ENCODE measurements at regions not wholly inside any gene's neighbourhood (a gene's known extent, or its start where the extent isn't known, plus 50 kb on each side); places are given as distances from the start of the nearest gene placed in this dataset.
"Not testable (repeated sequence)": the region's sequence is repeated elsewhere in the genome, so short reads cannot be mapped to it uniquely, and the experiment has no call there.

DNA sequence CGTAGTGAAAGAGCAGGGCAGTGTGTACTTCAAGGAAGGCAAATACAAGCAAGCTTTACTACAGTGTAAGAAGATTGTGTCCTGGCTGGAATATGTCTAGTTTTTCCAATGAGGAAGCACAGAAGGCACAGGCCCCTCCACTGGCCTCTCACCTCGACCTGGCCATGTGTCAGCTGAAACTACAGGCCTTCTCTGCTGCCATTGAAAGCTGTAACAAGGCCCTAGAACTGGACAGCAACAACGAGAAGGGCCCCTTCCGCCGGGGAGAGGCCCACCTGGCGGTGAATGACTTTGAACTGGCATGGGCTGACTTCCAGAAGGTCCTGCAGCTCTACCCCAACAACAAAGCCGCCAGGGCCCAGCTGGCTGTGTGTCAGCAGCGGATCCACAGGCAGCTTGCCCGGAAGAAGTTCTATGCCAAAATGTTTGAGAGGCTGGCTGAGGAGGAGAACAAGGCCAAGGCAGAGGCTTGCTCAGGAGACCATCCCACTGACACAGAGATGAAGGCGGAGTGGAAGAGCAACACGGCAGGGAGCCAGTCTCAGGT, 202.2 kb downstream of the SPATA31A6 start:
- H3K27me3 ChIP-seq (ENCODE audit: insufficient read depth, insufficient read length); DNase-seq (ENCODE audit: low read depth, low spot score); H3K9ac ChIP-seq (ENCODE audit: insufficient read length, low read depth); H3K9me3 ChIP-seq (ENCODE audit: insufficient read depth, low read length); H3K4me3 ChIP-seq (ENCODE audit: insufficient read length, low read depth); H3K36me3 ChIP-seq (ENCODE audit: insufficient read depth, insufficient read length, low read length); H3K4me1 ChIP-seq (ENCODE audit: insufficient read depth, insufficient read length): not testable (repeated sequence)

DNA sequence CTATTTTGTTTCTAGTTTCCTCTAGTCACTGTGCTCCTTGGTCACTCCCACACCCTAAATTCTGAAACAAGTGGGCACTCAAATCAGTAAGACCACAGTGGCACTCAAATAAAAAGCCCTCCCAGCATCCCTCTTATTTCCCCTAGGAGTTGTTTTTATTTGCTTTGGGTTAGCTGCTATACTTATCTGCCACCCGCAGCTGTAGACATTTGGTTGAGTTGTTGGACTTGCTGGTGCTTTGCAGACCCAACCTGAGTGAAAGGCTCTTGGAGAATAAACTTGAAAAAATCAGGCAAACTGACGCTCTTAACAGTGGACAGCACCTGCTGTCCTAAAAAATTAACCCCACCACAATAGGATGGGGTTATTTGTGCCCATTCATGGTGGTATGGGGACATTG, 203.0 kb downstream of the SPATA31A6 start:
- no peak overlapping the region for H3K4me3 ChIP-seq (ENCODE audit: insufficient read length, low read depth)
- H3K4me1 ChIP-seq (ENCODE audit: insufficient read depth, insufficient read length): no peaks in the 10 kb centered on the region
- no peak for DNase-seq (ENCODE audit: low read depth, low spot score)
- no peak overlapping the region for H3K9ac ChIP-seq (ENCODE audit: insufficient read length, low read depth)
- no peaks in the 10 kb centered on the region for H3K27me3 ChIP-seq (ENCODE audit: insufficient read depth, insufficient read length)
- TF ChIP-seq ZNF274 (IDR thresholded peaks at IDR 0.05; ENCODE audit: low read depth, low read length) (no peak), YY1 (IDR thresholded peaks at IDR 0.05; ENCODE audit: insufficient read depth, insufficient read length) (no peak), SUZ12 (IDR thresholded peaks at IDR 0.05; ENCODE audit: extremely low read depth, insufficient read depth, insufficient read length) (no peak)
- no peaks in the 10 kb centered on the region for H3K36me3 ChIP-seq (ENCODE audit: insufficient read depth, insufficient read length, low read length)
- H3K9me3 ChIP-seq (ENCODE audit: insufficient read depth, low read length): 0 out of 2 replicates have a peak, but pooled peaks cover under 1% of the 10 kb centered on the region

DNA sequence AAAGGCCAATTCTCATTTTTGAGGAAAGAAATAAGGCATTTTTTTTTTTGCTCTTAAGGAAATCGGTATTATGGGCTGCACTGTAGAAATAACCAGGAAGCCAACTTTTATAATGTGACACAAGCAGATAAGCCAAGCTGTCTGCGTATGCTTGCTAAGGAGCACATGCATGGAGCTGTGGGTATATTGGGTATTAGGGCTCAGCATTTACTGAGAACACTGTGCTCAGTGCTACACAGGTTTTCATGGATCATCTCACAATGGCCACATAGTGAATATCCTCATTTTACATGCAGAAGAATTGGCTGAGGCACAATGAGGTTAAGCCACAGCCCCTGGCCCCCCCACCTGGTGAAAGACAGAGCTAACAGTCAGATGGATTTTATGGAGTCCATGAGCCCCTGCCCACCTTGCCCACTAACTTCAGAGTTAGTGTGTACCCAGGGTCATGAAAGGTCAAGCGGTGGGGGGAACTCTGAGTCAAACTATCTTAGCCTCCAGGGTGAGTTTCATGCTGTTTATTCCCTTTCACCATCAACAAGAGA, 204.8 kb downstream of the SPATA31A6 start:
- DNase-seq (ENCODE audit: low read depth, low spot score): no peak
- no peaks in the 10 kb centered on the region for H3K9me3 ChIP-seq (ENCODE audit: insufficient read depth, low read length)
- H3K9ac ChIP-seq (ENCODE audit: insufficient read length, low read depth): no peak overlapping the region
- TF ChIP-seq SUZ12 (IDR thresholded peaks at IDR 0.05; ENCODE audit: extremely low read depth, insufficient read depth, insufficient read length): no peak
- TF ChIP-seq ZNF274 (IDR thresholded peaks at IDR 0.05; ENCODE audit: low read depth, low read length): no peak
- no peak for TF ChIP-seq YY1 (IDR thresholded peaks at IDR 0.05; ENCODE audit: insufficient read depth, insufficient read length)
- H3K4me1 ChIP-seq (ENCODE audit: insufficient read depth, insufficient read length): no peaks in the 10 kb centered on the region
- no peak overlapping the region for H3K4me3 ChIP-seq (ENCODE audit: insufficient read length, low read depth)
- H3K36me3 ChIP-seq (ENCODE audit: insufficient read depth, insufficient read length, low read length): no peaks in the 10 kb centered on the region
- H3K27me3 ChIP-seq (ENCODE audit: insufficient read depth, insufficient read length): no peaks in the 10 kb centered on the region

DNA sequence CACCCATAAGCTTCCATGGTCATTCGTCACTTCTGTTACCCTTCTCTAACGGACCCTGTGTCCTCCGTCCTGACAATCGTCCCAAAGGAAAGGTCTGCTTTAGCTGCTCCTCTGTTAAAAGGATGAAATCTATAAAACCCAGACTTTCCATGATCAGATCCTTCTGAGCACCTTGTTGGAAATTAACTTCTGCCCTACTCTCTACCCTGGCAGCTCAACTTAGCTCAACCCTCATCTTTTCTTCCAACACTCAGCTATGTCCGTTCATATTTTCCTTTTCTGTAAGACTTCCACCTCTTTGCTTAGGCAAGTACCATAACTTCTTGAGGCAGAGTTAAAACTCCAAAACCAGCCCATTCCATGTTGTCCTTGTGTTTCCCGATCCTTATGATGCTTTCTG, 205.4 kb downstream of the SPATA31A6 start:
- Histone ChIP-seq H3K4me3 (ENCODE audit: insufficient read length, low read depth) (no peak overlapping the region), H3K4me1 (ENCODE audit: insufficient read depth, insufficient read length) (no peaks in the 10 kb centered on the region), H3K9ac (ENCODE audit: insufficient read length, low read depth) (no peak overlapping the region), H3K36me3 (ENCODE audit: insufficient read depth, insufficient read length, low read length) (no peaks in the 10 kb centered on the region), H3K27me3 (ENCODE audit: insufficient read depth, insufficient read length) (no peaks in the 10 kb centered on the region), H3K9me3 (ENCODE audit: insufficient read depth, low read length) (no peaks in the 10 kb centered on the region)
- no peak for DNase-seq (ENCODE audit: low read depth, low spot score)
- TF ChIP-seq YY1 (IDR thresholded peaks at IDR 0.05; ENCODE audit: insufficient read depth, insufficient read length) (no peak), SUZ12 (IDR thresholded peaks at IDR 0.05; ENCODE audit: extremely low read depth, insufficient read depth, insufficient read length) (no peak), ZNF274 (IDR thresholded peaks at IDR 0.05; ENCODE audit: low read depth, low read length) (no peak)

DNA sequence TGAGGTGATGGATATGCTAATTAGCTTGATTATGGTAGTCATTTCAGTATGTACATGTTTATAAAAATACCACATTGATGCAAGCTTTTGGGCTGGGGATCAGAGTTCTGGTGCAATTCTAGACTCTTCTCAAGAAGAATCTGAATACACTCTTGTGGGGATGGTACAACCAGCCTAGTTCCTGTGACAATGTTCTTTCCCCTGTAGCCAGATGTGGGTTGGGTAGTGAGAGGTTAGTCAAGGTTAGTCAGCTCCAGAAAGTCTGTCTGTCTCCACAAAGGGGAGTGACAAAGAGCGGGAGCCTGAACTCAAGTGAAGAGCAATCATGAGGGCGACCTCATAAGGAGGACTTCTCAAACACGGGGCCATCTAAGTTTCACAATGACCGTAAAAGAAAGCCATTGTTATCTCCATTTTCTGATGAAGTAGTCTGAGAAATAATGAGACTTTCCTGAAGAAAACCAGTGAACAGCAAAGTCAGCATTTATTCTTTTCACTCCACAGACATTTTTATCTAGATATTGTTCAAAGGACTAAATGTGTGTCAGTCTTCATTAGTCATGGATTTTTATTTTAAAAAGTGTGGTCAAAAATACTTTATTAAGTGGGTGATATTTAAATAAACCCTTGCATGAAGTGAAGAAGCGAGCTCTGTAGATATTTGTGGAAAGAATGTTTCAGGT, 209.5 kb downstream of the SPATA31A6 start:
- H3K9ac ChIP-seq (ENCODE audit: insufficient read length, low read depth); H3K27me3 ChIP-seq (ENCODE audit: insufficient read depth, insufficient read length); H3K36me3 ChIP-seq (ENCODE audit: insufficient read depth, insufficient read length, low read length); DNase-seq (ENCODE audit: low read depth, low spot score); H3K4me1 ChIP-seq (ENCODE audit: insufficient read depth, insufficient read length); H3K9me3 ChIP-seq (ENCODE audit: insufficient read depth, low read length); H3K4me3 ChIP-seq (ENCODE audit: insufficient read length, low read depth): not testable (repeated sequence)

DNA sequence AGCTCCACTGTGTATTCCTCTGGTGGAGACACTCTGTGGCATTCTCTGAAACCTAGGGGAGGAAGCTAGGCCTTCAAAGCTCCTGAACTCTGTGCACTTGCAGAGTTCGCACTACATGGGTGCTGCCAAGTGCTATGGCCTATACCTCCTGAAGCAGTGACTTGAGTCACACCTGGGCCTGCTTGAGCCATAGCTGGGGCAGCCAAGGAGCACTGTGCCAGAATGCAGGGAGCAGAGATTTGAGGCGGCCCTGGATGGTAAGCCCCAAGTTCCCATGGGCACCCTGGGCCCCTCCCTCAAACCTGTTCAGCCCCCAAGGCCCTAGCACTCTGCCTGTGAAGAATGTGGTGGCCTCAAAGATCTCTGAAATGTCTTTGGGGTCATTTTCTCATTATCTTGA, 212.9 kb downstream of the SPATA31A6 start:
- DNase-seq (ENCODE audit: low read depth, low spot score): no peak
- no peaks in the 10 kb centered on the region for H3K4me1 ChIP-seq (ENCODE audit: insufficient read depth, insufficient read length)
- H3K27me3 ChIP-seq (ENCODE audit: insufficient read depth, insufficient read length): no peaks in the 10 kb centered on the region
- H3K36me3 ChIP-seq (ENCODE audit: insufficient read depth, insufficient read length, low read length): no peaks in the 10 kb centered on the region
- TF ChIP-seq YY1 (IDR thresholded peaks at IDR 0.05; ENCODE audit: insufficient read depth, insufficient read length): no peak
- TF ChIP-seq ZNF274 (IDR thresholded peaks at IDR 0.05; ENCODE audit: low read depth, low read length): no peak
- TF ChIP-seq SUZ12 (IDR thresholded peaks at IDR 0.05; ENCODE audit: extremely low read depth, insufficient read depth, insufficient read length): no peak
- H3K9me3 ChIP-seq (ENCODE audit: insufficient read depth, low read length): no peaks in the 10 kb centered on the region
- no peak overlapping the region for H3K4me3 ChIP-seq (ENCODE audit: insufficient read length, low read depth)
- no peak overlapping the region for H3K9ac ChIP-seq (ENCODE audit: insufficient read length, low read depth)

DNA sequence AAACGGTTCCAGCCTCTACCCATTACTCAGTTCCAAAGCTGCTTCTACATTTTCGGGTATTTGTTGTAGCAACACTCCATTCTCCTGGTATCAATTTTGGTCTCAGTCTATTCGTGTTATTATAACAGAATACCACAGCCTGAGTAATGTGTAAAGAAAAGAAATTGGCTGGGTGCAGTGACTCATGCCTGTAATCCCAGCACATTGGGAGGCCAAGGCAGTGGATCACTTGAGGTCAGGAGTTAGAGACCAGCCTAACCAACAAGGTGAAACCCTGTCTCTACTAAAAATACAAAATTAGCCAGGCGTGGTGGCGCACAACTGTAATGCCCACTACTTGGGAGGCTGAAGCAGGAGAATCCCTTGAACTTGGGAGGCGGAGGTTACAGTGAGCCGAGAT, 213.9 kb downstream of the SPATA31A6 start:
- H3K27me3 ChIP-seq (ENCODE audit: insufficient read depth, insufficient read length); DNase-seq (ENCODE audit: low read depth, low spot score); H3K9me3 ChIP-seq (ENCODE audit: insufficient read depth, low read length); H3K4me1 ChIP-seq (ENCODE audit: insufficient read depth, insufficient read length); H3K36me3 ChIP-seq (ENCODE audit: insufficient read depth, insufficient read length, low read length); H3K9ac ChIP-seq (ENCODE audit: insufficient read length, low read depth); H3K4me3 ChIP-seq (ENCODE audit: insufficient read length, low read depth): not testable (repeated sequence)

DNA sequence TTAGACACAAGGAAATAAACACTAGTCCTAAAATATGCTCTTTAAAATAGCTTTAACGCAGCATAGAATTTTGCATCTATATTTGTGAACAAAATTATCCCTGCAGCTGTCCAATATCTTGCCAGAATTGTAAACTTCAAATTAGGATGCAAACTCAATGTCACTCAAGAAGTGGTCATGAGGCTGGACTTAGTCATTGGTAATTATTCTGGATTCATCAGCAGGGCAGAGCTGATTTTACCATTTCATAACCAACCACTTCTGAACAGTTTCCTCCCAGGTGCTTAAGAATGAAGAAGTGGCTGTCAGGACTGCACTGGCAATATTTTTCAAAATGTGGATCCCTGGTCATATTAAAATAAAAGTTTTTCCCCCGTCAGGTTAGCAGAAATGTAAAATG, 219.5 kb downstream of the SPATA31A6 start:
- not testable (repeated sequence) for H3K9ac ChIP-seq (ENCODE audit: insufficient read length, low read depth); H3K27me3 ChIP-seq (ENCODE audit: insufficient read depth, insufficient read length); H3K36me3 ChIP-seq (ENCODE audit: insufficient read depth, insufficient read length, low read length); H3K4me3 ChIP-seq (ENCODE audit: insufficient read length, low read depth); H3K9me3 ChIP-seq (ENCODE audit: insufficient read depth, low read length); H3K4me1 ChIP-seq (ENCODE audit: insufficient read depth, insufficient read length); DNase-seq (ENCODE audit: low read depth, low spot score)

DNA sequence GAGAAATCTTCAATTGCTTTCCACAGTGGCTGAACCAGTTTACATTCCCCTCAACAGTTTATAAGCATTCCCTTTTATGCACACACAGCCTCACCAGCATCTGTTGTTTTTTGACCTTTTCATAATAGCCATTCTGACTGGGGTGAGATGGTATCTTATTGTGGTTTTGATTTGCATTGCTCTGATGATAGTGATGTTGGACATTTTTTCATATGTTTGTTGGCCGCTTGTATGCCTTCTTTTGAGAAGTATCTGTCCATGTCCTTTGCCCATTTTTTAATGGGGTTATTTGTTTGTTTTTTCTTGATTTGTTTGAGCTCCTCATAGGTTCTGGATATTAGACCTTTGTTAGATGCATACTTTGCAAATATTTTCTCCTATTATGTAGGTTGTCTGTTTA, 226.1 kb downstream of the SPATA31A6 start:
- H3K9me3 ChIP-seq (ENCODE audit: insufficient read depth, low read length); H3K9ac ChIP-seq (ENCODE audit: insufficient read length, low read depth); H3K27me3 ChIP-seq (ENCODE audit: insufficient read depth, insufficient read length); H3K4me3 ChIP-seq (ENCODE audit: insufficient read length, low read depth); DNase-seq (ENCODE audit: low read depth, low spot score); H3K36me3 ChIP-seq (ENCODE audit: insufficient read depth, insufficient read length, low read length); H3K4me1 ChIP-seq (ENCODE audit: insufficient read depth, insufficient read length): not testable (repeated sequence)

DNA sequence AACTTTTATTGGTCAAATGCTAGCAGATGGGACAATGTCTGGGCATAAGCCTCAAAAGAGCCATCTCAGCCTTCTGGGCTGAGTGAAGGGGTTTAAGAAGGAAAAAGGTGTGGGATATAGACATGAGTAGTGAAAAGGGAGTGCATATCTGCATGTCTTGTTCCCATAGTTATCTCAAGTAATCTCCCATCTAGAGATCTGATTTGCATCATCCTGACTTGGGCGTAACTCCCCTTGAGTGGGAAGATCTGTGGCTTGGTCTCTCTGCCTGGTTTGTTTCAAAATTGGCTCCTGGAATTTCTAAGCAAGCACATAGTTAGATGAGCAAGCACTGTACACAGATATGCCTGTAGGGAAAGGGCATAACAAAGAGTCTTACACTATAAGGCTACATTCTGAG, 228.9 kb downstream of the SPATA31A6 start:
- not testable (repeated sequence) for DNase-seq (ENCODE audit: low read depth, low spot score); H3K4me3 ChIP-seq (ENCODE audit: insufficient read length, low read depth); H3K4me1 ChIP-seq (ENCODE audit: insufficient read depth, insufficient read length); H3K9ac ChIP-seq (ENCODE audit: insufficient read length, low read depth); H3K9me3 ChIP-seq (ENCODE audit: insufficient read depth, low read length); H3K27me3 ChIP-seq (ENCODE audit: insufficient read depth, insufficient read length); H3K36me3 ChIP-seq (ENCODE audit: insufficient read depth, insufficient read length, low read length)

DNA sequence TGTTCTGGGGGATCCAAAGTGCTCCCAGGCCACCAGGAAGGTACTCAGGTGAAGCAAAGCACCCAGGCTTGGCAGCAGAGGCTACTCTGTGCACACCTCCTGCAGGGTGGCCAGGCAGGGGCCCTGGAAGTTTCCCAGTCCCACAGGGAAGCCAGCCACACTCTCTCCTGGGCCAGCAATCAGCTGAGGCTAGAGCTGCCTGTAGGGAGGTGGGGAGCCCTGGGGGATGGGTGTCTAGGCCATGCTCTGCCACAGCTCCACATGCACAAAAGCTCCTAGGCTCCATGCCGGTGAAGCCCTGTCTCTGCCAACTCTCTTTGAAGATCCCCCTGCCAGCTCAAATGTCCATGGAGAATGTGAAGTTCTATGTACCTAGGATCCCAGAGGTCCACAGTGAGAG, 231.4 kb downstream of the SPATA31A6 start:
- H3K27me3 ChIP-seq (ENCODE audit: insufficient read depth, insufficient read length); H3K4me3 ChIP-seq (ENCODE audit: insufficient read length, low read depth); H3K36me3 ChIP-seq (ENCODE audit: insufficient read depth, insufficient read length, low read length); H3K9me3 ChIP-seq (ENCODE audit: insufficient read depth, low read length); H3K4me1 ChIP-seq (ENCODE audit: insufficient read depth, insufficient read length); H3K9ac ChIP-seq (ENCODE audit: insufficient read length, low read depth); DNase-seq (ENCODE audit: low read depth, low spot score): not testable (repeated sequence)

Data from NT2/D1 (cell line).